ENCODE measurements at regions not wholly inside any gene's neighbourhood (a gene's known extent, or its start where the extent isn't known, plus 50 kb on each side); places are given as distances from the start of the nearest gene placed in this dataset.
"Not testable (repeated sequence)": the region's sequence is repeated elsewhere in the genome, so short reads cannot be mapped to it uniquely, and the experiment has no call there.

DNA sequence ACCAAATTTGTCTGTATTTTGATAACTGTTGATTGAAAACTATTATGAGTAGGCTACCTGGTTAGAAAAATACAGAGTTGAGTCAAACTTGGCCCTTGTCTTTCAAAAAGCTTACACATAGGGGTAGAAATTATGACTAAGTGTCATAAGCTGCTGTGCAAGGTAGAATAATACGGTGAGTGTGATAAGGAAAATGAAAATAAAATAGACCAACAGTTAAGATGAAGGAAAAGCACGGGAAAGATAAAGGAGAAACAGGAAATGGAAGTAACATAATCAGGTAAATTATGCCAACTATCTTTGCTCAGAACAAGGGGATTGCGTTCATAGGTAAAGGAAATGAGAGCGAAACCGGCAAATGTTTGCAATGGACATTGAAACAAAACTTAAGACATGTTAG lies 302.5 kb downstream of the PCDH7 start:
- no peak for DNase-seq

DNA sequence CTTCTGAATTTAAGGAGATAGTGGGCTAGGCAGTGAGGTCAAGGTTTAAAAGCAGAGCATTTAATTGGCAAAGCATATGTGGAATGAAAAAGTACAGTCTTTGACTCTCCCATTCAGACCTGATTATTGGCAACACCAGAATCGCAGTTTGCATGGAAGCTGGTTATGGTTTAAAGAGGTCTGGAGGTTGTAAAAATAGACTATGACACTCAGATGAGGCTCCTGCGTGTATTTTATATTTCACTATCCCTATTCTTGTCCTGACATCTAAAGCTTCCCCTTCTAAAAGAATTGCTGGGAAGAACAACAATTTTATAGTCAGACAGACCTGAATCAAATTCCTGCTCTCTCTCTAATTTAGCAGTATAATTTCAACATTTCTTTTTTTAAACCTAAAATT lies 302.9 kb downstream of the PCDH7 start:
- DNase-seq, result no peak

DNA sequence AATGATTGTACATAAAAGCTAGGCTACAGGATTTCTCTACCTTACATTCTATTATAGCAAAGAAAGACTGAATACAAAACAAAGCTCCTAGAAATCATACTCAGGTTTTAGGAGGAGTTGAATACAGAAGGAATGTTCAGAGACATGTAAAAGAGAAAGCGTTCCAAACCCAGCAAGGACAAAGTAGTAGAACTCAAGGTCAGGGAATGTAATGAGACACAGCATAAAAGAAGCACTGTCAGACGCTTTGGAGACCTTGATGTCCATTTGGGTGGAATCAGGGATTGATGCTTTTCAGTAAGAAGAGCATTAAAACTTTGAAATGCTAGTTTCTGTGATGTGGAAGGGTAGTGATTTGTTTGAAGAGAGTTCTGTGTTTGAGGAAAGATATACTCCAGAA lies 303.6 kb downstream of the PCDH7 start:
- no peak for DNase-seq

DNA sequence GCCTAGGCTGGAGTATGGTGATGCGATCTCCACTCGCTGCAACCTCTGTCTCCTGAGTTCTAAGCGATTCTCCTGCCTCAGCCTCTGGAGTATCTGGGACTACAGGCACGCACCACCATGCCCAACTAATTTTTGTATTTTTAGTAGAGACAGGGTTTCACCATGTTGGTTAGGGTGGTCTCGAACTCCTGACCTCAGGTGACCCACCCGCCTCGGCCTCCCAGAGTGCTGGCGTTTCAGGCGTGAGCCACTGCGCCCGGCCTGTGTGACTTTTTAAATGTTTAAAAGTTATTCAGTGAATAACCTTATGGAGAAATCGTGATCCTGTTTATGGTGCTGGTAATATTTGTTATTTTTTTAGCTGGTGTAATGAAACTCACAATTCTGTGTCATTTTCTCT lies 304.6 kb downstream of the PCDH7 start:
- DNase-seq, result not testable (repeated sequence)

DNA sequence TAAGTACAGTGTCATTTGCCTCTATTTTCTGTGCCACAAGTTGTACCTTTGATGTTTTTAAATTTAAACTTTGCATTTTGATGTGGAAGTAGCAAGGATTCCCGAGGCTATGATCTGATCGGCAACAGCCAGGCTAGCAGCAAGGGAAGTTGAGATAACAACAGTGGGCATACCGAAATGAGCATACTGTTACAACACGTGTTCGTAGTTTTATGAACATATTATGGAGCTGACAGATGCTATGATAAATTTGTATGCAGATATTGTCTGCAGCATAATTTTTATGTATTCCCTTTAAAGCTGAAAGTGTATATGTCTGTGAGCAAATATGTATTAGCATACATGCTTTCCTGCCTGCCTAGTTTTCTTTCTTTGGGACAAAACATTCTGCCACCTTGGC lies 306.1 kb downstream of the PCDH7 start:
- no peak for DNase-seq

DNA sequence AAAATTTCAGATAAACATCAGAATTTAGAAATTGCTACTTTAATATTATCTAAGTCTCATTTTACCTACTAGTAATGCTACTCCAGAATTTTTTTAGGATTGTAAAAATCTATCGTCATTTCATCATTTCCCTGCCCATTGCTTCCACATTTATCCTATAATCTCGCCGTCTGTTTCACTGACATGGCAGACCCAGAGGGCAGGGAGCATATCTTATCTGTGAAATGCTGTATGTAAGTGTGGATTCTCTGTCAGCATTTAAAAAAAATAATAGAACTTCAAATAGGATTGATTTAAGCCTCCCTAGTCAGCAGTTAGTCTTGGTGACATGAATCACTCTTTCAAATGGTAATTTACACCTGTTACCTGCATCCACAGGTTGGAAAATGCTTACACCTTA lies 314.4 kb downstream of the PCDH7 start:
- no peak for DNase-seq

DNA sequence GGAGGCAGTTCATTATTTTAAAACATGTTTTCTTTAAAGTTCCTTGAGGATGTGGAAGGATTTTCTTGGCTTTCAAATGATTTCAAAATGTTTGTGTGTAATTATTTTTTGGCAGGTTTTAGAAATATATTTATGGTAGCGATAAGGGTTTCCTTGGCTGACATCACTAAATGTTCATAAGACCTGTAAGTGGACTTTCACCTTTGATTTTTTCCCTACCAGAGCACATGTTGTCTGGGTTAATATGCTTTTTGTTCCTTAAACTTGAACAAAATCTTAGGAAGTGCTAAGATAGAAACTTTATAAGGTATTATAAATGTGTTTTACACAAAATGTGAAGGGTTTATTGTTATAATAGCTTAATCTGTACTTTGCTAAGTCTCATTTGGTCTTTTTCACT lies 315.6 kb downstream of the PCDH7 start:
- no peak for DNase-seq

DNA sequence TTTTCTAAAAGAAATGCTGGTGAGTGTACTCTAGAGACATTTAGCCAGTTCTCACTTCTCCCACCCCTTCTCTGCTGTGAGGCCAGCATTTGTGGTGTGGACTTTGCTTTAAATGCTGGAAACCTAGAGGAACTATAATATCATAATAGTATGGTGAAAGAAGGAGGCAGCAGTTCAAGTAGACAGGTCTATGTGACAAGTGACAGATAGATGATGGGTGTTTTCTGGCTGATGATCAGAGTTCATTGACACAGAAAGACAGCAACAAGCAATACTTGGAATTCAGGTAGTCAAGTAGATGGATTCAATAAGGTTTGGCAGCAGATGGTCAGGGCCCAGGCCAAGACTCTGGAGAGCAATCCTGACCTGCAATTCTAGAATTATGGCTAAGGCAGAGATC lies 317.5 kb downstream of the PCDH7 start:
- no peak for DNase-seq

DNA sequence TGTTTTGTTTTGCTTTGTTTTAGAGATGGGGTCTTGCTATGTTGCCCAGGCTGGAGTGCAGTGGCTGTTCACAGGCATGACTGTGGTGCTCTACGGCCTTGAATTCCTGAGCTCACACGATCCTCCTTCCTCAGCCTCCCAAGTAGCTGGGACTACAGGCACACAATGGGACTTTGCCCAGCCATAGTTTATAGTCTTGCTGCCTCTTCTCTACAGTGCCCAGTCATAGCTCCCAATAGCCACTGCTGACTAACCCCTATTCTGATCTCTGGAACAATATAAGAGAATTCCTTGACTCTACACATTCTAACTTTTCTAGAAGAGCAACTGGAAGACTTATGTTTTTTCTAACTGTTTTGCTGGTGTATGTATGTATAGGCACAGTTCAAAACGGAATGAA lies 319.2 kb downstream of the PCDH7 start:
- DNase-seq, result no peak

DNA sequence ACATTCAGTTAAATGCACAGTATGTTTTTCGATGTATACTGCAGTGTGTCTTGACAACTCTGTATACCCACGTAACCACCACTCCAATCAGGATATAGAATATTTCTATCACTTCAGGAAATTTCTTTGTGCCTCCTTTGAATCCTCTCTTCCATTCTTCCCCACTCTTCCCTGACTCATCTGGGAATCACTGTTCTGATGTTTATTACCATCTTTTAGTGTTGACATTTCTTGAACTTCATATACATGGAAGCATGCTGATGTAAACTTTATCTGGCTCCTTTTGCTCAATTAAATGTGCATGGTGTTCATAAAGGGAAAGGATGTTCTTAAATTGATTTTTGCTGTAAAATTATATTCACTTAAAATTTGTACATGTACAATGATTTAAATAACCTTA lies 319.9 kb downstream of the PCDH7 start:
- no peak for DNase-seq

DNA sequence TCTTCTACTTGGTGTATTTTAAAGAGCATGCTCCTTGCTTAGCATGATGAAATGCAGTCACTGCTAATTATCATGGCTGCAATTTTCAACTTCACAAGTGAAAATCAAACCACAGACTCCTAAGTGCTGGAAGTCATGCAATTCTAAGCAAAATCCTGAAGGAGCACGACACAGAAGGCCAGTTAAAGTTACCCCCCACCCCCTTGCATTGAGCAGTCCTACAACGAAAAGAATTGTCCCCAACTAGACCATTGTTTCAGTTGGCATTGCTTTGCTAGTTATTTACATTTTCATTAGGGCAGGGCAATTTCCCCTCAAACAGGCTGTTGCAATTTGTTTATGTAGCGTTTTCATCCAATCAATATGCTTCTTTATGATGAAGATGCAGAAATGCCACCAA lies 321.2 kb downstream of the PCDH7 start:
- no peak for DNase-seq

DNA sequence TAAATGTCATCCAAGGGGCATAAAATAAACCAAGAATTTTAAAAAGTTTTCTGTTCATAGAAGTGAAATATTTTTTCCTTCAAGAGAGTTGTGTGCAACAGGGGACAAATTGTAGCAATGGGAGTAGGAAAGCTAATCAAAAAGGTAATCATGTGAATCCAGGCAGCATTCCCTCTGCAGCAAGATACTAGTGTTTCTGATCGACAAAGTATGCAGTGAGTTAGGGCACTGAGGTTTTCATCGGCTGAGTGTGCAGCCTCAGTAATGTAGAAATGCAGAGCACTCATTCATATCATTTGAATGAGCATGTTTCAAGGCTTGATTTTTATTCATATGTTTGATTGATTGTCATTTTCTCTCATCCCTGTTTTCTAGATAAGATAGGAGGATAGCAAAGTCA lies 321.7 kb downstream of the PCDH7 start:
- DNase-seq, result no peak

DNA sequence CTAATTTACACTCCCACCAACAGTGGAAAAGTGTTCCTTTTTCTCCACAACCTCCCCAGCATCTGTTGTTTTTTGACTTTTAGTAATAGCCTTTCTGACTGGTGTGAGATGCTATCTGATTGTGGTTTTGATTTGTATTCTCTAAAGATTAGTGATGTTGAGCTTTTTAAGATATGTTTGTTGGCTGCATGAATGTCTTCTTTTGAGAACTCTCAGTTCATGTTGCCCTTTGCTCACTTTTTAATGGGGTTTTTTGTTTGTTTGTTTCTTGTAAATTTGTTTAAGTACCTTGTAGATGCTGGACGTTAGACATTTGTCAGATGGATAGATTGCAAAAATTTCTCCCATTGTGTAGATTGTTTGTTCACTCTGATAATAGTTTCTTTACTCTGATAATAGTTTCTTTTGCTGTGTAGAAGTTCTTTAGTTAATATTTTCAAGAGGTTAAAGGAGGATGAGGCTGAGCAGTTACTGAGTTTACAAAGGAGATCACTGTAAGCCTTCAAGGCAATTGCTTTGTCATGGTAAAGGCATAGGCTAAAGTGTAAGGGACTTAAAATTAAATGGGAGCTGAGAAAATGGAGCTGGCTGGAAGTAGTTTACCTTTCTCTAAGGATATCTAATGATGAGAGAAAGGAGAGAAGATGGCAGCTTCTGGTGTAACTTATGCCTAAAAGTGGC lies 323.4 kb downstream of the PCDH7 start:
- no peak for DNase-seq

DNA sequence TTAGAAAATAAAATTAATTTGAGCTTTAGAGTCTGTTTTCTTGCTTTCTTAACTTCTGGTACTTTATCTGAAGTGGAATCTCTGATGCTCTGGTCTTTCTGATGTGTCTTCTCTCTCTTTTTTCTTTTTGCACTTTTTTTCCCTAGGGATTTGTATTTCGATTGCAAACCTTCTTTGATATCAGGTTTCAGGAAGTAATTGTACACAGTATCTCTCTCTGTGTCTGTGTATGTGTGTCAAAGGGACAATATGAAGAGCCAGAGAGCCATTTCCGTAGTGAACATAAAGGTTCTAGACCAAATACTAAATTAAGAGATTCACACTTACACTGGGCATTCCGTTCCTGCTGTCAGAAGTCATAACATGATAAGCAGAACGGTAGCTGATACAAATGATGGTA lies 325.0 kb downstream of the PCDH7 start:
- DNase-seq, result no peak

DNA sequence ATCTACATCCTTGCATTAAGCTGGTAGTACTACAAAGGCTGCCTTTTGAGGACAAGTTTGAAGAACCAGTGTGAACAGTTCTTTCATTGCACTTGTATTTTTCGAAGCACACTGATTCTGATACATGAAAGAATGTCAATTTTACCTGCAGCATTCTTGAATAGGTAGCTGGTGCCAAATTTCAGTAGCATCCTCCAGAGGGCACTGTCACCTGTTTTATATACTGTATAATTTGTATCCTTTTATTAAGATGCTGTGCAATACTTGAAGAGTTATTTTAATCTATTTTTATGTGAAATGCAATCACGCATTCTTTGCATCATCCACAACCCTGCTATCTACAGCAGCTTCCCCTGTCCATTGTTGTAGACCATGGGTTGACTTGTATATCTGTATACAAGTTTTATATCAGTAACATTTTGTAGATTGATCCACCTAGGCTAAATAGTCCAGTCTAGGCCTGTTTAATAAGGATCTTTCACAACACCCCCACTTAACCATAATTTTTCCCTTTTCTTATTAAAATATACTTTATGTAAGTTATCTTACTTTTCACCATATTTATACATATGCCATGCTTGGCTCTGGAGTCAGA lies 325.7 kb downstream of the PCDH7 start:
- no peak for DNase-seq

DNA sequence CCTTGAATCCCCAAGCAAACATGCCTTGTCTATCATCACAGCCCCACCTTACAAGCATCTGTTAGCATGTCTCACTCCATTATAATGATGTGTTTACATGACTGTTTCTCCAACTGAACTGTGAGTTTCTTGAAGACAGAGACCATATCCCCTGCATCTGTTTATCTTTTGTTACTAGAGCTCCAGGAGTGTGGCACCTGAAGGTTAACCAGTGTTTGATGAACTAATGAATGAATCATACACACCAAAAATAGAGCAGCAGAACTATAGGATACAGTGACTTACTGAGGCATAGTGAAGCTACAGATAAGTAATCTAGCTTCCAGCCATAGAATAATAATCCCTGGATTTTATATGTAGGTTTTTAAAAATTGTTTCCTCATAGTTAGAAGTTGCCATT lies 331.0 kb downstream of the PCDH7 start:
- DNase-seq, result no peak

DNA sequence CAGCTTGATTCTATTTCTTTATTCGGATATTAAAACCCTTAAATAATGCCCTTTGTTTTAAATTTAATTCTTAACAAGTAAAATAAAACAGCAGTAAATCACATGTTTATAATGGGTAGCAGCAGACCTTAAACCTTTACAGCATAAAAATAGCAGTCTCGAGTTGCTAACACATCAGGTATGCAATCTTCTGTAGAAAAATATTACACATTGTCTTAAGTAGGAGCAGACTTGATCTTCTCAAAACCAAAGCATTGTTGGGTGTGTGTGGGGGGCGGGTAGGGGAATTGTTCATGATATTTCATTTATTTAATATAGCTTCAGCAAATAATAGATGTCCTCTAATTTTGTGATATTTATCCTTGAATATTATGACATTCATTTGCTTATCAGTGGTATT lies 331.4 kb downstream of the PCDH7 start:
- DNase-seq, result no peak

DNA sequence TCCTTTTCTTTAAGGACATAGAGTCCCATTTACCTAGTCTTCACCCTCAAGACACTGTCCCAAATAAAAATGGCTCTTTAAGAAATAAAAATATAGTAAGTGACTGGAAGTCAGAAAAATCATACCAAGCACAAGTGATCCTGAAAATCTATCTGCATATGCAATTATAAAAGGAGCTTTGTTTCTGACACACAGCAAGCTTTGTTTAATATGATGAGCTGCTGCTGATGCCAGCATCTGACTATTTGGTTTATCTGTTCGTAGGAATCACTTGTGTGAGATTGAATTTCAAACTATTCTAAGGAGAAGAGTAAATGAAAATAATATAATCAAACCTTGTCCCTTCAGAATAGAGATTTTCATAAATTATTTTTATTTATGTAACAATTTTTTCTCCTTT lies 332.4 kb downstream of the PCDH7 start:
- DNase-seq, result no peak

DNA sequence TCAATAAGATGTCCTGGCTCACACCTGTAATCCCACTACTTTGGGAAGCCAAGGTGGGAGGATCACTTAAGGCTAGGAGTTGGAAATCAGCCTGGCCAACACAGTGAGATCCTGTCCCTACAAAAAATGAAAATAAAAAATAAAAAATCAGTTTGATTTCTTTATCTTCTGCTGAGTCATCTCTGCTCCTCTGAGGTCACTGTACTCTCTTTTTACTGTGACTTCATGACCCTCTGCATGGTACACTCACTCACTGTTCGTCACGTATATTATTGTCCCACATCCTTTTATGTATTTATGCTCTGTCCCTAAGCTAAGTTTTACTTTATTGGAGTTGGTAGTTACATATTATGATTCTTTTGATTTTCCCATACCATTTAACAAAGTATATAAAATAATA lies 333.3 kb downstream of the PCDH7 start:
- no peak for DNase-seq

DNA sequence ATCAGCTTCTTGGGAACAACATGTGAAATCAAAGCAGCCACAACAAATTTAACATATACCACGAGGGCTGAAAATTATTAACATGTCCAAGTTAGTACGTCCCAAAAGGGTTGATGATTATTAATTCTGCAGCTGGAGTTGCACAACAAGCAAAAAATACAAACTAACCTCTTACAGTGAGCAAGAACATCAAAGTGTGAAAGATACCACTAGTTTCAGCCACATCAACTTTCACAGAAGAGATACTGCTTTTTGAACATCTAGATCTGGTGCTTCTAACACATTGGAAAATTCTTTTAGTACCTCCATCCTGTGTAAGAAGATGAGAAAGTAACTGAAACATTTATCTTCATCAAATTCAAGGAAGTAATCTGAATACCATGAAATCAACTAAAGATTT lies 334.1 kb downstream of the PCDH7 start:
- no peak for DNase-seq

DNA sequence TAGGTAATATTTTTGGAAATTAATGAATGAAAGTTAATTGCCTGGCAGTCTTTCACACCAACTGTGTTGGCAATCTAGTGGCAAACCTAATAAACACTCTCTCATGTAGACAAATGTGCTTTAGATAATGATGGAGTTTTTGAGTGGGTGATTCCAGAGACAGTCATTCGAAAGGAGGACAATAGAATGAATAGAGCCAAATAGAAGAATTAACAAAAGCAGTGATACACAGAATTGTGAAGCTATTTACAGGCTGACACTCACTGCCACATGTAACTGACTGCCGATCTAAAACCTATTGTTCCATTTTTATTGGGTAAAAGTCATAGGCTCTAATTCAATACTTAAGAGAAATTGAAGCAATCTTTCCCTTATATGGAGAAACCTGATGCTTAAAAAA lies 338.5 kb downstream of the PCDH7 start:
- no peak for DNase-seq

DNA sequence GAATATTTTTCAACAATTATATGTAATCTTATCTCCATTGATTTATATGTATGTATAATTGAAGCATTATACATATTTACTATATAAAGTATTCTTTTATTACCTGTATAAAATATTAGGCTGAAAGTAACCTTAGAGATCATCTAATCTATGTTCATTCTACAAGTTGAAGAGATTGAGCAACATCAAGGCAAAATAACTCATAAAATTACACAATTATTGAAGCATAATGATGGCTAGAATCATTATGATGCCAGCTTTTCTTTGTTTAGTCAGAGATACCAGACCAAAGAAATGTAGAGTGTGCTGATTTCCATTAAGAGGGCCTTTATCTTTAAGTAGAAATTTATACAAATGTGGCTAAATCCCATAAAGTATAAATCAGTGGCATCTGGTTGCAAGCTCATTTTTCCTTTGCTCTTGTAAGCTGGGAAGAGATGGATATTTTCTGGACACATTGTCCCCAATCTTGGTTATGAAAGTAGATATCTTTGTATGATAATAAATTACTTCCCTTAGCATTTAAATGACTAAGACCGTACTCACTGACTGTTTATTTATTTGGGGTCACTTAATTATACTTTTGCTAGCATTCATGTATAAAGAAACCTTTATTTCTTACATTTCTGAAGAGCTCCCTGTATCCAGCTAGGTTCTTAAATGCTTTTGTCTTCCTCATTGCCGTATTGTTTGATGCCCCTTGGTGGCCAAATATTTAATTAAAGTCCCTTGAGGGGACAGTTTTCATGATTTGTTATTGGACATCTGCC lies 339.8 kb downstream of the PCDH7 start:
- DNase-seq, result no peak

DNA sequence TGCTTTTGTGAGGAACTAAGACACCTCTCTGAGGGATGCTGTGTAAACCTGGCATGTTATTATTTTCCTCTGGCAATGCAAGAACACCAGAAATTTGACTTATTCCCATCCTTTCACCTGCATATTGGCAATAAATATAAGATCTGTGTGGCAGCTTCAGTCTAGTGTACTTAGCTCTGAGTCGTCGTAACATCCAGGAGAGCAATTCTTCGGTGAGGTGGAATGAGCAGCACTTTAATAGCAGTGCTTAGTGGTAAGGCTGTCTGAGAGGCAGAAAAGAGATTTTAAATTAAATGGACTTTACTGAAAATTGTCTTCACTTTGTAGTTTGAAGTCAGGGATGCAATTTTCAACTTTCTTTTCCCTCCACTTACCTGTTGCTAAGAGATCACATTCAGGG lies 344.9 kb downstream of the PCDH7 start:
- DNase-seq, result no peak

DNA sequence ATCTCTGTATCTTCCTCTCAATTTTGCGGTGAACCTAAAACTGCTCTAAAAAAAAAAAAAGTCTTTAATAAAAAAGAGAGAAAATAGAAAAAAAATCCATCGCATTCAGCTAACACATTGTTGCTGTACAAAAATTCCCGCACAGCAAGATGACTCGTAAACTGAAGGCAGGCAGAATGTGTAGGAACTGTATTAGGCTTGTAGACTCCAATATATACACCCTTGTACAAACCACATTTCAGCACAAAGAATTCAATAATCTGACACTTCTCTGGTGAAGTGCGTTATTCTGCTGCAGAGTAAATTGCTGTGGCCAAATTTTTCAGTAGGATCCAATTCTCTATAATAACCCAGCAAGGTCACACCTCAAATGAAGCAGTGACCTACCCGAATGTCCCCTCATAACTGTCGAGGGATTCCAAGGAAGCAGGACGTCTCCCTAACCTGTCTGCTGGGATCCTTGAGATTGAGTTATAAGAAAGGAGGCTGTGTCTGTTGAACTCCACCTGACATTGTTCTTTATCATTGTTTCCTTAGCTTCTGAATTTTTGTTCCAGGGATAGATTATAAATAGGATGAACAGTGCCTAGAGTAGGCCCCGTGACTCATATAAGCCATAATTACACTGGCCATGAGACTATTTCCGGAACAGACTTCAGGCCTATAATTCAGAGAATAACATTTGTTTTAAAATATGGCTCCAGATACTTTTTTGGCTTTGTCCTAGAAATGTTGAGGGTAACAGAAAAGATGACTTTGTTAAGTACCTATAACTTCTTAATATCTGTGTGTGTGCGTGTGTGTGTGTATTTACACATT lies 348.3 kb downstream of the PCDH7 start:
- no peak for DNase-seq
